Glomerular visceral epithelial cell (primary cell): ENCODE measurements at regions not wholly inside any gene's neighbourhood (a gene's known extent, or its start where the extent isn't known, plus 50 kb on each side); places are given as distances from the start of the nearest gene placed in this dataset.

Experiments
- DNase-seq: peaks from one replicate; pipeline ENCODE4 v3.0.0-alpha.2; 2016; ENCODE audit errors: extremely low spot score

GRCh38 chr2:154911729-154912128 lies 213.2 kb downstream of the KCNJ3 start:
- no peak for DNase-seq

- DNase-seq = no peak
Measured at GRCh38 chr2:154910701-154911100, 212.2 kb downstream of the KCNJ3 start.

- no peak for DNase-seq
Measured at GRCh38 chr2:154908327-154908726, 209.8 kb downstream of the KCNJ3 start.
